CD4-positive, CD25-positive, alpha-beta regulatory T cell (primary cell): ENCODE measurements at regions not wholly inside any gene's neighbourhood (a gene's known extent, or its start where the extent isn't known, plus 50 kb on each side); places are given as distances from the start of the nearest gene placed in this dataset.

ENCODE experiments used
- ATAC-seq, 2 donors: fragments of 150-1000 bp; cut with Tn5 transposase; one replicate each; pipeline ENCODE4 v1.10.0; 2021; ENCODE audit warnings: low read depth in 2 of 2, moderate number of reproducible peaks in 2 of 2, moderate library complexity in 1 of 2
- DNase-seq, 3 donors: peaks; one replicate each; pipeline versions ENCODE4 v3.0.0 to v3.0.0-alpha.2; 2012 to 2022; ENCODE audit warnings: mixed read lengths in 1 of 3
- H3K27ac ChIP-seq: one replicate; pipeline ENCODE4 v1.7.0; 2013; ENCODE audit warnings: mild to moderate bottlenecking, low read length; ENCODE audit not compliant: insufficient read depth, poor library complexity, severe bottlenecking
- H3K27me3 ChIP-seq: one replicate; pipeline ENCODE4 v1.7.0; 2013; ENCODE audit warnings: low read length; ENCODE audit not compliant: control insufficient read depth, insufficient read depth
- H3K36me3 ChIP-seq: one replicate; pipeline ENCODE4 v1.7.0; 2013; ENCODE audit warnings: mild to moderate bottlenecking, low read length, moderate library complexity; ENCODE audit not compliant: control insufficient read depth, insufficient read depth
- H3K4me1 ChIP-seq: 2 replicates; pipeline ENCODE4 v1.7.0; 2013; ENCODE audit warnings: mild to moderate bottlenecking, low read length; ENCODE audit not compliant: insufficient read depth, control insufficient read depth, poor library complexity, severe bottlenecking
- H3K4me3 ChIP-seq: one replicate; pipeline ENCODE4 v1.7.0; 2013; ENCODE audit warnings: low read depth, mild to moderate bottlenecking, low read length, moderate library complexity
- H3K9me3 ChIP-seq, 2 experiments: 1 replicate in 1 of 2; 2 replicates in 1 of 2; pipeline ENCODE4 v1.7.0; 2013; ENCODE audit warnings: low read length in 2 of 2, mild to moderate bottlenecking in 1 of 2, moderate library complexity in 1 of 2; ENCODE audit not compliant: control insufficient read depth in 2 of 2
- H3K27ac Mint-ChIP-seq, 3 donors: one replicate each; pipeline ENCODE4 v1.8.0; 2020 to 2022; ENCODE audit warnings: mild to moderate bottlenecking in 3 of 3, mixed read lengths in 3 of 3, moderate library complexity in 2 of 3
- H3K27me3 Mint-ChIP-seq: one replicate; pipeline ENCODE4 v1.8.0; 2022; ENCODE audit warnings: mild to moderate bottlenecking, mixed read lengths
- H3K36me3 Mint-ChIP-seq: one replicate; pipeline ENCODE4 v1.8.0; 2020; ENCODE audit warnings: mixed read lengths
- H3K4me1 Mint-ChIP-seq, 4 donors: one replicate each; pipeline ENCODE4 v1.8.0; 2020 to 2022; ENCODE audit warnings: mixed read lengths in 4 of 4, mild to moderate bottlenecking in 1 of 4
- H3K4me3 Mint-ChIP-seq, 4 donors: one replicate each; pipeline ENCODE4 v1.8.0; 2020 to 2022; ENCODE audit warnings: mild to moderate bottlenecking in 4 of 4, mixed read lengths in 4 of 4, moderate library complexity in 3 of 4
- H3K9me3 Mint-ChIP-seq, 7 donors: one replicate each; pipeline ENCODE4 v1.8.0; 2020 to 2022; ENCODE audit warnings: mixed read lengths in 7 of 7, mild to moderate bottlenecking in 3 of 7, moderate library complexity in 2 of 7

GRCh38 chr7:41520445-41520844, 182.4 kb downstream of the INHBA start:
- DNase-seq, result no peak
- Histone ChIP-seq H3K27ac (no peak overlapping the region), H3K27me3 (no peaks in the 10 kb centered on the region), H3K9me3 (no peaks in the 10 kb centered on the region), H3K4me3 (no peak overlapping the region), H3K36me3 (no peaks in the 10 kb centered on the region), H3K4me1 (no peaks in the 10 kb centered on the region)
- Mint-ChIP-seq H3K4me3 (no peak overlapping the region), H3K27me3 (no peaks in the 10 kb centered on the region), H3K36me3 (no peaks in the 10 kb centered on the region), H3K9me3 (peaks cover 0 to 23% (median 10%) of the 10 kb centered on the region in 7 donors), H3K4me1 (no peaks in the 10 kb centered on the region), H3K27ac (no peak overlapping the region)
- ATAC-seq, result no peak

GRCh38 chr7:41517771-41518170, 185.1 kb downstream of the INHBA start:
- no peaks in the 10 kb centered on the region for H3K36me3 ChIP-seq
- Mint-ChIP-seq H3K4me3 (no peak overlapping the region), H3K27me3 (no peaks in the 10 kb centered on the region), H3K27ac (no peak overlapping the region), H3K4me1 (no peaks in the 10 kb centered on the region), H3K36me3 (no peaks in the 10 kb centered on the region), H3K9me3 (peaks cover 0 to 13% (median 5%) of the 10 kb centered on the region in 7 donors)
- ATAC-seq (no peak), DNase-seq (no peak)
- H3K27me3 ChIP-seq, result no peaks in the 10 kb centered on the region
- H3K9me3 ChIP-seq, result no peaks in the 10 kb centered on the region
- H3K4me1 ChIP-seq, result no peaks in the 10 kb centered on the region
- no peak overlapping the region for H3K27ac ChIP-seq
- no peak overlapping the region for H3K4me3 ChIP-seq

GRCh38 chr7:41508755-41509154, 194.1 kb downstream of the INHBA start:
- no peaks in the 10 kb centered on the region for H3K27me3 Mint-ChIP-seq
- no peaks in the 10 kb centered on the region for H3K27me3 ChIP-seq
- ATAC-seq (no peak), DNase-seq (no peak)
- no peak overlapping the region for H3K27ac ChIP-seq
- H3K36me3 ChIP-seq, result no peaks in the 10 kb centered on the region
- no peak overlapping the region for H3K4me3 Mint-ChIP-seq
- peaks cover 0 to 6% of the 10 kb centered on the region in 2 experiments for H3K9me3 ChIP-seq
- no peaks in the 10 kb centered on the region for H3K4me1 ChIP-seq
- no peaks in the 10 kb centered on the region for H3K4me1 Mint-ChIP-seq
- H3K9me3 Mint-ChIP-seq, result peaks cover 0 to 24% (median 6%) of the 10 kb centered on the region in 7 donors
- H3K4me3 ChIP-seq, result no peak overlapping the region
- H3K27ac Mint-ChIP-seq, result no peak overlapping the region
- no peaks in the 10 kb centered on the region for H3K36me3 Mint-ChIP-seq

GRCh38 chr7:41507686-41508268, 195.1 kb downstream of the INHBA start:
- DNase-seq (no peak), ATAC-seq (no peak)
- peaks cover 0 to 6% of the 10 kb centered on the region in 2 experiments for H3K9me3 ChIP-seq
- Mint-ChIP-seq H3K27me3 (no peaks in the 10 kb centered on the region), H3K4me1 (no peaks in the 10 kb centered on the region), H3K36me3 (no peaks in the 10 kb centered on the region), H3K27ac (no peak overlapping the region), H3K9me3 (peaks cover 0 to 28% (median 8%) of the 10 kb centered on the region in 7 donors), H3K4me3 (no peak overlapping the region)
- no peak overlapping the region for H3K27ac ChIP-seq
- no peaks in the 10 kb centered on the region for H3K27me3 ChIP-seq
- H3K4me1 ChIP-seq, result no peaks in the 10 kb centered on the region
- H3K36me3 ChIP-seq, result no peaks in the 10 kb centered on the region
- H3K4me3 ChIP-seq, result no peak overlapping the region

GRCh38 chr7:41504214-41504980, 198.5 kb downstream of the INHBA start:
- Mint-ChIP-seq H3K4me1 (no peaks in the 10 kb centered on the region), H3K36me3 (no peaks in the 10 kb centered on the region), H3K4me3 (no peak overlapping the region), H3K9me3 (peaks cover under 1 to 18% (median 5%) of the 10 kb centered on the region in 7 donors), H3K27me3 (no peaks in the 10 kb centered on the region), H3K27ac (no peak overlapping the region)
- H3K4me3 ChIP-seq, result no peak overlapping the region
- H3K9me3 ChIP-seq, result peaks cover 0 to 6% of the 10 kb centered on the region in 2 experiments
- H3K4me1 ChIP-seq, result no peaks in the 10 kb centered on the region
- H3K36me3 ChIP-seq, result no peaks in the 10 kb centered on the region
- DNase-seq (no peak), ATAC-seq (no peak)
- no peak overlapping the region for H3K27ac ChIP-seq
- no peaks in the 10 kb centered on the region for H3K27me3 ChIP-seq

GRCh38 chr7:41503438-41503837, 199.5 kb downstream of the INHBA start:
- no peaks in the 10 kb centered on the region for H3K27me3 Mint-ChIP-seq
- no peak overlapping the region for H3K27ac ChIP-seq
- no peaks in the 10 kb centered on the region for H3K36me3 ChIP-seq
- H3K4me3 ChIP-seq, result no peak overlapping the region
- H3K36me3 Mint-ChIP-seq, result no peaks in the 10 kb centered on the region
- peaks cover 0 to 6% of the 10 kb centered on the region in 2 experiments for H3K9me3 ChIP-seq
- DNase-seq (no peak), ATAC-seq (no peak)
- no peaks in the 10 kb centered on the region for H3K27me3 ChIP-seq
- H3K4me1 Mint-ChIP-seq, result no peaks in the 10 kb centered on the region
- H3K4me3 Mint-ChIP-seq, result no peak overlapping the region
- no peak overlapping the region for H3K27ac Mint-ChIP-seq
- peaks cover 1 to 19% (median 6%) of the 10 kb centered on the region in 7 donors for H3K9me3 Mint-ChIP-seq
- H3K4me1 ChIP-seq, result no peaks in the 10 kb centered on the region

- no peaks in the 10 kb centered on the region for H3K36me3 Mint-ChIP-seq
- DNase-seq (no peak), ATAC-seq (no peak)
Observed at GRCh38 chr7:41501466-41501865, 201.4 kb downstream of the INHBA start.

GRCh38 chr7:41501006-41501405, 201.9 kb downstream of the INHBA start:
- H3K4me1 ChIP-seq, result no peaks in the 10 kb centered on the region
- ATAC-seq (no peak), DNase-seq (no peak)
- Mint-ChIP-seq H3K27me3 (no peaks in the 10 kb centered on the region), H3K9me3 (peaks cover 2 to 13% (median 6%) of the 10 kb centered on the region in 7 donors), H3K36me3 (no peaks in the 10 kb centered on the region), H3K4me3 (no peak overlapping the region), H3K27ac (no peak overlapping the region), H3K4me1 (no peaks in the 10 kb centered on the region)
- H3K36me3 ChIP-seq, result no peaks in the 10 kb centered on the region
- H3K9me3 ChIP-seq, result no peaks in the 10 kb centered on the region
- H3K4me3 ChIP-seq, result no peak overlapping the region
- no peaks in the 10 kb centered on the region for H3K27me3 ChIP-seq
- no peak overlapping the region for H3K27ac ChIP-seq

More at GRCh38 chr7:41501466-41501865, 201.4 kb downstream of the INHBA start:
- Histone ChIP-seq H3K36me3 (no peaks in the 10 kb centered on the region), H3K4me3 (no peak overlapping the region), H3K9me3 (no peaks in the 10 kb centered on the region), H3K27ac (no peak overlapping the region), H3K4me1 (no peaks in the 10 kb centered on the region), H3K27me3 (no peaks in the 10 kb centered on the region)
- no peaks in the 10 kb centered on the region for H3K4me1 Mint-ChIP-seq
- no peak overlapping the region for H3K4me3 Mint-ChIP-seq
- H3K27ac Mint-ChIP-seq, result no peak overlapping the region
- H3K9me3 Mint-ChIP-seq, result peaks cover 2 to 14% (median 6%) of the 10 kb centered on the region in 7 donors
- no peaks in the 10 kb centered on the region for H3K27me3 Mint-ChIP-seq
